Neural cell (in vitro differentiated cells): ENCODE measurements at regions not wholly inside any gene's neighbourhood (a gene's known extent, or its start where the extent isn't known, plus 50 kb on each side); places are given as distances from the start of the nearest gene placed in this dataset.

Experiments
- CTCF ChIP-seq: fragments of 450-650 bp; IDR thresholded peaks from 2 replicates; pipeline ENCODE4 v1.5.1; 2014; ENCODE audit warnings: antibody characterized with exemption, mild to moderate bottlenecking, moderate library complexity; ENCODE audit not compliant: poor library complexity, severe bottlenecking
- EP300 ChIP-seq: fragments of 450-650 bp; conservative IDR thresholded peaks from 2 replicates; pipeline ENCODE4 v1.6.1; 2014; ENCODE audit warnings: antibody characterized with exemption, mild to moderate bottlenecking, moderate library complexity; ENCODE audit not compliant: poor library complexity, severe bottlenecking
- EZH2 ChIP-seq: fragments of 200-600, 300-800 bp; shearing (Covaris generic), sonication (generic); IDR thresholded peaks from 2 replicates; pipeline ENCODE4 v1.6.1; 2014; ENCODE audit warnings: antibody characterized with exemption, low read length, borderline replicate concordance, mild to moderate bottlenecking; ENCODE audit not compliant: insufficient read depth, poor library complexity, severe bottlenecking
- REST ChIP-seq: IDR thresholded peaks from 2 replicates; pipeline ENCODE4 v1.6.1; 2012; ENCODE audit warnings: borderline replicate concordance
- TAF1 ChIP-seq: IDR thresholded peaks from 2 replicates; pipeline ENCODE4 v1.6.1; 2012; ENCODE audit warnings: low read depth

GRCh38 chr16:50950955-50951354 lies 200.1 kb downstream of the SALL1 start:
- TF ChIP-seq CTCF, result no peak
- TF ChIP-seq EZH2, result no peak
- TF ChIP-seq REST, result no peak
- no peak for TF ChIP-seq EP300
- no peak for TF ChIP-seq TAF1
